ENCODE measurements at regions not wholly inside any gene's neighbourhood (a gene's known extent, or its start where the extent isn't known, plus 50 kb on each side); places are given as distances from the start of the nearest gene placed in this dataset.

DNA sequence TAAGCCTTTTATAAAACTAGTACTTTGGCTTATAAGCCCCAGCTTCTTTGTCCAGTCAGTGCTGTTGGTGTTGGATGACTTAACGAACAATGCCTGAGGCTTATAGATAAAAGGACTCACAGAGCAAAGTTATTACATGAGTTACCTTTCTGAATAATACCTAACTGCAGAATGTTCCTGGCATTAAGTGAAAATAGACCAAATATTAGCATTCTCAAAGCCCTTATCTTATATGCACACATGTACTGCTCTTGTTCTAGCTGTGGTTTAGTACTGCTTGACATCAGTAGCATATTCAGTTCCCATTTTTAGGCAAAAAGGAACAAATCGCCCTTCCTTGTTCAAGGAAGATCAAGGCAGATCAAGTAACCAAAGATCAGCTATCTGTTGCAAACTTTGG is 131.6 kb downstream of the ZNF330 start:
- Histone ChIP-seq H3K9ac (ENCODE audit: low read length in 3 of 3) (no peak overlapping the region), H3K27me3 (ENCODE audit: control insufficient read depth, insufficient read depth, low read length) (no peaks in the 10 kb centered on the region), H3K9me3 (ENCODE audit: control insufficient read depth in 2 of 3, insufficient read depth in 1 of 3, low read length in 3 of 3) (no peaks in the 10 kb centered on the region), H3K4me3 (ENCODE audit: low read length in 3 of 3) (no peak overlapping the region), H3K36me3 (ENCODE audit: control insufficient read depth in 2 of 3, insufficient read depth in 3 of 3, low read length in 3 of 3) (no peaks in the 10 kb centered on the region), H3K4me1 (ENCODE audit: control insufficient read depth in 2 of 3, insufficient read depth in 2 of 3, low read depth in 1 of 3, low read length in 3 of 3) (peaks cover 0 to 8% (median 4%) of the 10 kb centered on the region in 3 donors), H3K27ac (ENCODE audit: low read depth in 2 of 2, low read length in 2 of 2) (no peak overlapping the region)
- no peak for FAIRE-seq
- DNase-seq: no peak
- TF ChIP-seq, protein P1, sequence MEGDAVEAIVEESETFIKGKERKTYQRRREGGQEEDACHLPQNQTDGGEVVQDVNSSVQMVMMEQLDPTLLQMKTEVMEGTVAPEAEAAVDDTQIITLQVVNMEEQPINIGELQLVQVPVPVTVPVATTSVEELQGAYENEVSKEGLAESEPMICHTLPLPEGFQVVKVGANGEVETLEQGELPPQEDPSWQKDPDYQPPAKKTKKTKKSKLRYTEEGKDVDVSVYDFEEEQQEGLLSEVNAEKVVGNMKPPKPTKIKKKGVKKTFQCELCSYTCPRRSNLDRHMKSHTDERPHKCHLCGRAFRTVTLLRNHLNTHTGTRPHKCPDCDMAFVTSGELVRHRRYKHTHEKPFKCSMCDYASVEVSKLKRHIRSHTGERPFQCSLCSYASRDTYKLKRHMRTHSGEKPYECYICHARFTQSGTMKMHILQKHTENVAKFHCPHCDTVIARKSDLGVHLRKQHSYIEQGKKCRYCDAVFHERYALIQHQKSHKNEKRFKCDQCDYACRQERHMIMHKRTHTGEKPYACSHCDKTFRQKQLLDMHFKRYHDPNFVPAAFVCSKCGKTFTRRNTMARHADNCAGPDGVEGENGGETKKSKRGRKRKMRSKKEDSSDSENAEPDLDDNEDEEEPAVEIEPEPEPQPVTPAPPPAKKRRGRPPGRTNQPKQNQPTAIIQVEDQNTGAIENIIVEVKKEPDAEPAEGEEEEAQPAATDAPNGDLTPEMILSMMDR (IDR thresholded peaks at IDR 0.05; ENCODE audit: borderline replicate concordance, extremely low read depth, insufficient read depth): no peak
- intact Hi-C loops (cut with DNase I): no loop called here

GRCh38 chr4:141352909-141353525 is 132.3 kb downstream of the ZNF330 start:
- Histone ChIP-seq H3K27me3 (ENCODE audit: control insufficient read depth, insufficient read depth, low read length) (no peaks in the 10 kb centered on the region), H3K36me3 (ENCODE audit: control insufficient read depth in 2 of 3, insufficient read depth in 3 of 3, low read length in 3 of 3) (no peaks in the 10 kb centered on the region), H3K9ac (ENCODE audit: low read length in 3 of 3) (no peak overlapping the region), H3K27ac (ENCODE audit: low read depth in 2 of 2, low read length in 2 of 2) (no peak overlapping the region), H3K4me3 (ENCODE audit: low read length in 3 of 3) (no peak overlapping the region), H3K4me1 (ENCODE audit: control insufficient read depth in 2 of 3, insufficient read depth in 2 of 3, low read depth in 1 of 3, low read length in 3 of 3) (peaks cover 0 to 8% (median 4%) of the 10 kb centered on the region in 3 donors), H3K9me3 (ENCODE audit: control insufficient read depth in 2 of 3, insufficient read depth in 1 of 3, low read length in 3 of 3) (no peaks in the 10 kb centered on the region)
- TF ChIP-seq, protein P1 (IDR thresholded peaks at IDR 0.05; ENCODE audit: borderline replicate concordance, extremely low read depth, insufficient read depth): no peak
- DNase-seq (peak in 2 of 5 donors; percentile 49 to 51), FAIRE-seq (no peak)
- intact Hi-C loops (cut with DNase I): no loop called here

GRCh38 chr4:141356321-141356962 is 135.7 kb downstream of the ZNF330 start:
- TF ChIP-seq, protein P1 (IDR thresholded peaks at IDR 0.05; ENCODE audit: borderline replicate concordance, extremely low read depth, insufficient read depth): no peak
- H3K27me3 ChIP-seq (ENCODE audit: control insufficient read depth, insufficient read depth, low read length): no peaks in the 10 kb centered on the region
- no peak overlapping the region for H3K9ac ChIP-seq (ENCODE audit: low read length in 3 of 3)
- no peak for FAIRE-seq
- H3K4me1 ChIP-seq (ENCODE audit: control insufficient read depth in 2 of 3, insufficient read depth in 2 of 3, low read depth in 1 of 3, low read length in 3 of 3): peaks cover 0 to 8% (median 0%) of the 10 kb centered on the region in 3 donors
- H3K9me3 ChIP-seq (ENCODE audit: control insufficient read depth in 2 of 3, insufficient read depth in 1 of 3, low read length in 3 of 3): no peaks in the 10 kb centered on the region
- H3K27ac ChIP-seq (ENCODE audit: low read depth in 2 of 2, low read length in 2 of 2): no peak overlapping the region
- no peaks in the 10 kb centered on the region for H3K36me3 ChIP-seq (ENCODE audit: control insufficient read depth in 2 of 3, insufficient read depth in 3 of 3, low read length in 3 of 3)
- DNase-seq: no peak
- H3K4me3 ChIP-seq (ENCODE audit: low read length in 3 of 3): no peak overlapping the region
- intact Hi-C loops (cut with DNase I): no loop called here
